Cardiac muscle cell (in vitro differentiated cells and primary cell): ENCODE measurements at regions not wholly inside any gene's neighbourhood (a gene's known extent, or its start where the extent isn't known, plus 50 kb on each side); places are given as distances from the start of the nearest gene placed in this dataset.

Experiments used
- DNase-seq, 2 donors: peaks; one replicate each; pipeline versions ENCODE4 v3.0.0 to v3.0.0-alpha.2; 2010 to 2017; ENCODE audit warnings: low read depth in 1 of 2, low spot score in 1 of 2
- H3K27ac ChIP-seq: fragments of 200-600 bp; sonication (generic); 2 replicates; pipeline ENCODE4 v1.5.1; 2016
- H3K27me3 ChIP-seq: fragments of 200-600 bp; sonication (generic); 2 replicates; pipeline ENCODE4 v1.6.0; 2016; ENCODE audit warnings: control low read depth
- H3K36me3 ChIP-seq: fragments of 200-600 bp; sonication (generic); 2 replicates; pipeline ENCODE4 v1.5.1; 2016; ENCODE audit warnings: control low read depth
- H3K4me1 ChIP-seq: fragments of 200-600 bp; sonication (generic); 2 replicates; pipeline ENCODE4 v1.8.1; 2017; ENCODE audit warnings: low read depth, mild to moderate bottlenecking, mixed run types
- H3K4me3 ChIP-seq: fragments of 200-600 bp; sonication (generic); 2 replicates; pipeline ENCODE4 v1.5.1; 2016; ENCODE audit warnings: mild to moderate bottlenecking
- H3K9me3 ChIP-seq: fragments of 200-600 bp; sonication (generic); 2 replicates; pipeline ENCODE4 v1.5.1; 2017; ENCODE audit warnings: low read depth, mild to moderate bottlenecking, control low read depth
- CTCF ChIP-seq: IDR thresholded peaks from 2 replicates; pipeline ENCODE4 v1.5.1; 2012; ENCODE audit warnings: low read depth, mild to moderate bottlenecking, low read length

DNA sequence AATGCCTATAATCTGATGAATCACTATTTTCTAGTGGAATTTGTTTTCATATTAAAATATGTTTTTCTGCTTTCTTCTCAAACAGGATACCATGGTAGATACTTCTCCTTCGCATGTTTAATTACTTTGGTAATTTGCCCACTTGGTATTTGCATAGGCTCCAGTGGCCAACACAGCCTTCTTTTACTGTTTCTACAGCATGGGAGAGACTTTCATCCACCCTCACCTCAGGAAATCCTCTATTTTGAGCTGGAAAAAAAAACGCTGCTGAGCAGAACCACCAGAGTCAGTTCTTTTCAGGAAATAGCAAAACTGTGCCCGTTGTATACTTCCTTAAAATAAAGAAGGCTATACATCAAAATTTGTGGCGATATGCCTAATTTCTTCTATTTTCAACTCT lies 213.3 kb downstream of the MDFIC start:
- Histone ChIP-seq H3K27ac (no peak overlapping the region), H3K9me3 (no peaks in the 10 kb centered on the region), H3K4me3 (no peak overlapping the region), H3K27me3 (no peaks in the 10 kb centered on the region), H3K36me3 (no peaks in the 10 kb centered on the region), H3K4me1 (no peaks in the 10 kb centered on the region)
- no peak for TF ChIP-seq CTCF
- no peak for DNase-seq

DNA sequence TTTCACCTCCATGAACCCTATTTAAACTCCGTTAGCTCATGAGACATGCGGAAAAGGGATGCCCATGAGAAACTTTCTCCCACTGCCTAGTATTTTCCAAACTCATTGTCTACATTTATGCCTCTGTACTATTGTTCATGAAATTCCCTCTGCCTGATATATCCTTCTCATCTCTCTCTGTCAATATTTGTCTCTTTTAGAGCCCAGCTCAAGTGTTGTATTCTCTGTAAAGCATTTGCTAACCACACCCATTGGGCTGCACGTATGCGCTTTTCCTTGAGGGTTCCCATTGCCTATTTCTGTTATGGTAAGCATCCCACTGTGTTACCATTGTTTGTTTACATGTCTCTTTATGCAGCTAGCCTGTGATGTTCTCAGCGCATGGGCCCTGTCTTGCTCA lies 211.4 kb downstream of the MDFIC start:
- TF ChIP-seq CTCF: no peak
- no peaks in the 10 kb centered on the region for H3K9me3 ChIP-seq
- no peak for DNase-seq
- H3K27me3 ChIP-seq: no peaks in the 10 kb centered on the region
- no peaks in the 10 kb centered on the region for H3K36me3 ChIP-seq
- H3K4me1 ChIP-seq: no peaks in the 10 kb centered on the region
- H3K4me3 ChIP-seq: no peak overlapping the region
- H3K27ac ChIP-seq: no peak overlapping the region

DNA sequence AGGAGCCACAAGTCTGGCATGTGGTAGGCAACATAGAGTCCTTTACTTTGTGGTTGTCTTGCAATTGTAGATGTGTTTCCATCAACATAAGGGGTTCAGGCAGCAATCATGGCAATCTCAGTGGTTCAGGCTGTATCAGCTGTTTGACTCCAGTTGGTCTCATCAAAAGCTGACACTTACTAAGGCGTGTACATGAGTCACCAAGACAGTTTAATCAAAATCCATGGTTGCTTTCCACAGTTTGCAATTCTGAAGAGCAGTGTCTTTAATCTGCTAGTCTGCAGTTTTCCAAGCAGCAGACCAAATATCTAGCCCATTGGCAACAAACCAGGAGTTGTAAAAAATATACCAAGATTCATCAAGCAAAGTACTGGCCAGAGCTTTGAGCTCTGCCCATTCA lies 210.2 kb downstream of the MDFIC start:
- no peaks in the 10 kb centered on the region for H3K27me3 ChIP-seq
- H3K9me3 ChIP-seq: no peaks in the 10 kb centered on the region
- no peaks in the 10 kb centered on the region for H3K36me3 ChIP-seq
- H3K4me1 ChIP-seq: no peaks in the 10 kb centered on the region
- TF ChIP-seq CTCF: no peak
- H3K4me3 ChIP-seq: no peak overlapping the region
- DNase-seq: peak in 1 of 2 donors; percentile 11
- H3K27ac ChIP-seq: no peak overlapping the region

- no peak overlapping the region for H3K27ac ChIP-seq
These were observed 206.3 kb downstream of the MDFIC start for GRCh38 chr7:115128154-115128553.

GRCh38 chr7:115127399-115128021 lies 205.6 kb downstream of the MDFIC start:
- Histone ChIP-seq H3K4me3 (no peak overlapping the region), H3K9me3 (no peaks in the 10 kb centered on the region), H3K4me1 (no peaks in the 10 kb centered on the region), H3K27ac (no peak overlapping the region), H3K27me3 (no peaks in the 10 kb centered on the region), H3K36me3 (no peaks in the 10 kb centered on the region)
- TF ChIP-seq CTCF: no peak
- peak in 1 of 2 donors; percentile 19 for DNase-seq

More at GRCh38 chr7:115128154-115128553, 206.3 kb downstream of the MDFIC start:
- H3K4me3 ChIP-seq: no peak overlapping the region
- TF ChIP-seq CTCF: no peak
- DNase-seq: no peak
- no peaks in the 10 kb centered on the region for H3K36me3 ChIP-seq
- H3K9me3 ChIP-seq: no peaks in the 10 kb centered on the region
- H3K4me1 ChIP-seq: no peaks in the 10 kb centered on the region
- no peaks in the 10 kb centered on the region for H3K27me3 ChIP-seq

GRCh38 chr7:115125750-115126149 lies 203.9 kb downstream of the MDFIC start:
- DNase-seq: no peak
- no peaks in the 10 kb centered on the region for H3K4me1 ChIP-seq
- no peak overlapping the region for H3K4me3 ChIP-seq
- H3K9me3 ChIP-seq: no peaks in the 10 kb centered on the region
- TF ChIP-seq CTCF: no peak
- no peaks in the 10 kb centered on the region for H3K27me3 ChIP-seq
- H3K36me3 ChIP-seq: no peaks in the 10 kb centered on the region
- no peak overlapping the region for H3K27ac ChIP-seq
